ENCODE measurements at regions not wholly inside any gene's neighbourhood (a gene's known extent, or its start where the extent isn't known, plus 50 kb on each side); places are given as distances from the start of the nearest gene placed in this dataset.
"Not testable (repeated sequence)": the region's sequence is repeated elsewhere in the genome, so short reads cannot be mapped to it uniquely, and the experiment has no call there.

DNA sequence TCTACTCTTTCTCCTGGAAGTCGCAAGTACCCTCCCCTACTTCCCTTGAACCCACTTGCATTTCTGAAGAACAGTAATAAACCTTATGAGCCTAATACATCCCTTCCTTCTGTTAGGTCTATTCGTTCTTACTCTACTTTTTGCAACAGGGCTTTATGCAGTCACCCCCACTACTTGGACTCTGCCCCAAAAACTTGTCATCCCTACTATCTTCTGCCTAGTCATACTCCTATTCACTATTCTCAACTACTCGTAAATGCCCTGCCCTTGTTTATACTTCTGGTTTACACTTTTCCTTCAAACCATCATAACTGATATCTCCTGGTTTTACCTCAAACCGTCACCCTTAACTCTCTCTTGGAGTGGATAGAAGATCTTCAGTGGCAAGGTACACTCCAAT is 55.2 kb upstream of the SLIT2 start:
- DNase-seq = no peak

- DNase-seq = no peak
Observed at GRCh38 chr4:20195071-20195885, 56.4 kb upstream of the SLIT2 start.

DNA sequence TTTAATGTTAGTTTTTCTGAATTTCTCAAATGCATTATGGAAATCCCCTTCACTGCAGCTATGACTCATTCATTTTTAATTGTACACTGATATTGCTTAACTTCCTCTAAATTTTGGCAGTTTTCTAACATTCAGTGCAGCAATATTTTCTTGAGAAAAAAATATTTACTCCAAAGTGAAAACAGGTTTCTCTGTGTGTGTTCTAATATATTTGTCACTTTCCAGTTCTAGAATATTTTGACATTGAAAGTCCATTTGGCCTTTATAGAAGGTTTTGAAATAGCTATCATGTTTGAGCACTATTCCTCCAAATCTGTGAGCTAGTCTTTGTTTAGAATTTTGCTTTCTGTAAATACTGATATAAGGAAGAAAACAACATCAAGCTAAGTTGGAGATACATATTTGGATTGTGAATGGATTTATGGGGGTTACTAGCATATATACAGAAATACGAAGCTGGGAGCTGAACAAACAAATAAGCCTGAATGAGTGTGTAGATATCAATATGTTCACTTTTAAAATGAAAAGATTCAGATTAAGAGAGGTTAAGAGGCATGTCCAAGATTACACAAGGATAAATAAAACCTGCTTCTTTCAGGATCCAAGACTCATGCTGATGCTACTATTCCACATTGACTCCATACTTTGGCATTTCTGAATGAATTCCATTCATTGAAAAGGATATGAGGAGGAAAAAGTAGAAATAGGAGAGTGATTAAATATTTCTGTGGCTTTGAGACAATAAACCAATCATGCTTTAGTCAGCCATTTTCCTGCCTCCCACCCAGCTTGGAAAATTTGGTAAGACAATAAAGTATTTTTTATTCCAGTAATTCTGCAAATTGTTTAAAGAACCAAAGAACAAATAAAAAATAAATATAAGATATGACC is 57.3 kb upstream of the SLIT2 start:
- no peak for DNase-seq

- DNase-seq = no peak
Observed at GRCh38 chr4:20193141-20193936, 58.4 kb upstream of the SLIT2 start.

DNA sequence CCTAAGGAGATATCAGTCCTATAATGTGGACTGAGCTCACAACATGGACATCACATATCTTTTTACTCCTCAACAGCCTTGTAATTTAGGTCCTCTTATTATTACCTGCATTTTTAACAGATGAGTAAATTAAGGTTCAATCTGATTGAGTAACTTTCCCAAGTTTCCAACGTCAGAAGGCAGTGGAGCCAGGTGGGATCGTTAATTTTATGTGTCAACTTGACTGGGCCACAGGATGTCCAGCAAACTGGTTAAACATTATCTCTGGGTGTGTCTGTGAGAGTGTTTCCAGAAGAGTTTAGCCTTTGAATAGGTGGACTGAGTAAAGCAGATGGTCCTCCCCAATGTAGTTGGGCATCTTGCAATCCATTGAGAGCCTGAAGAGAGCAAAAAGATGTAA is 59.0 kb upstream of the SLIT2 start:
- DNase-seq = no peak

DNA sequence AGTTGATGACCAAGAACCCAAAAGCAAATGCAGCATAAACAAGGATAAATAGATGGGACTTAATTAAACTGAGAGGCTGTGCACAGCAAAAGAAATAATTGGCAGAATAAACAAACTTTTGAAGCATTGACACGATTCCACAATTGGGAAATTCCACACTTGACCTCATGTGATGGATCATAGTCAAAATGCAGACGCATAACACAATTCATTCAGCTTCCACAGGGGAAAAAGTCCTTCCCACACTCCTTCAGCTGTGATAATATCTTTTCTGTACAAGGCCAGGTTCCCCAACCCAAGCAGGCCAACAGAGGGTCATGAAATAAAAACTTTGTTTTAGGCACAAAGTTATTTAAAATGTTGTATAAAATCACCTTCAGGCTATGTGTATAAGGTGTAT is 66.6 kb upstream of the SLIT2 start:
- no peak for DNase-seq

GRCh38 chr4:20183131-20183530 is 68.6 kb upstream of the SLIT2 start:
- not testable (repeated sequence) for DNase-seq

DNA sequence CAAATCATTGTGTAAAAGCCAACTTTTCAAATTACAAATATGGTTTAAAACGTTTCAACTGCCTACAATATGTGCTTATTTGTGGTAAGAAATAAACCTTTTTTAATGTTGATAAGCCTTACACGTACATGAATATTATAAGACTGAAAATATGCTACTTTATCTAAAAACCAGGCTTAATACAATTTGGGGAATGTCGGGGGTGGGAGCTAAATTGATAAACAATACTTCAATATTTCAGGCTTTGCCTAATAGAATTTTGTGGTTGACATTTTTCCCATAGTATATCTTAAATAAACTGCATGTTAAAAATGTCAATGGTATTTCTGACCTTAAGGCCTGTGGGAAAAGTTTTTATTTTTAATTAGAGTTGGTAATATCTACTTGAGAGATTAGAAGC is 69.8 kb upstream of the SLIT2 start:
- no peak for DNase-seq

DNA sequence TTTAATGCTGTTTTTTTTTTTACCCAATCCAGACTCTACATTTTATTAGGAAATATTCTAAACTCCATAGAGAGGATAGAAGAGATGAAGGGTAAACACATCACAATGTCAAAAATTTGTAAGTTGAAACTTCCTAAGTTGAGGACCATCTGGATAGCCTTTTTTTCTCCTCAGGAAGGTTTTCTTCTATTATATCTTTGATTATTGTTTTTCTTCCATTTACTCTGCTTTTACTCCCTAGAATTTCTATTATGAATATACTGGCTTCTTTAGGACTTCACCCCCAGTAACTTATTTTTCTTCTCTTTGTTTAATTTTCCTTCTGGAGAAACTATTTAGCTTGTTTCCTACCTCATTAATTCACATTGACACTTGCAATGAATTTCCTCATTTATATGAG is 71.2 kb upstream of the SLIT2 start:
- no peak for DNase-seq

GRCh38 chr4:20178902-20179576 is 72.7 kb upstream of the SLIT2 start:
- DNase-seq = no peak

GRCh38 chr4:20176881-20177280 is 74.8 kb upstream of the SLIT2 start:
- DNase-seq = no peak

DNA sequence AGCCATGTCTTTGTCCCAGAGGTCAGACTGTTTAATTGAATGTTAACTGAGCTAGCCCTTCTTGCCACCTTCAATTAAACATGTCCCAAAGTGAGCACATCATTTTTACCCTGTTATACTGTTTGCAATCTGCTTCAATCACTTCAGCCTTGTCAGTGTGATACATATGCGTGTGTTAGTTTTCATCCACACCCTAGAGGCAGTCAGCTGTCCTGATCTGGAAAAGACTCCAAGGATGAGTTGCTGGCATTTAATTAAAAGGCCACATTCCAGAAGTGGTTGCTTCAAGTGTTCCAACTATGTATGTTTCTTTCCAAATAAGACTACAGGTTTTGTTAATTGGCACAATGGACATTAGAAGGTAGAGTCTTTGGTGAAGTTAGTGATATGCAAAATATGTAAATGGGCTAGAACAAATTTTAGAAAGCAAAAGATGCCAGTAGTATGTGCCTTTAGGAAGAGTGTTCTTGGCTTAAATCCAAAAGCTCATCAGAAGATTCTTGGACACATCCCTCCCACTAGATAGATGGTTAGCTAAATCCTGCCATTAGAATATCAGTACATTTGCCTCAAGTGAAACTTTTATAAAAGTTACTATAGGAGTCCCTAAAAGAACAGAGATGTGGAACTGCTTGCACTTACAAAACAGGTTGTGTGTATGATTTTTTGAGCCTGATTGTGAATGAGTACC is 79.5 kb upstream of the SLIT2 start:
- DNase-seq = no peak

GRCh38 chr4:20166544-20166943 is 85.2 kb upstream of the SLIT2 start:
- DNase-seq = no peak

GRCh38 chr4:20159516-20159915 is 92.2 kb upstream of the SLIT2 start:
- DNase-seq = peak; percentile 97

- no peak for DNase-seq
Observed at GRCh38 chr4:20158195-20158594, 93.5 kb upstream of the SLIT2 start.

DNA sequence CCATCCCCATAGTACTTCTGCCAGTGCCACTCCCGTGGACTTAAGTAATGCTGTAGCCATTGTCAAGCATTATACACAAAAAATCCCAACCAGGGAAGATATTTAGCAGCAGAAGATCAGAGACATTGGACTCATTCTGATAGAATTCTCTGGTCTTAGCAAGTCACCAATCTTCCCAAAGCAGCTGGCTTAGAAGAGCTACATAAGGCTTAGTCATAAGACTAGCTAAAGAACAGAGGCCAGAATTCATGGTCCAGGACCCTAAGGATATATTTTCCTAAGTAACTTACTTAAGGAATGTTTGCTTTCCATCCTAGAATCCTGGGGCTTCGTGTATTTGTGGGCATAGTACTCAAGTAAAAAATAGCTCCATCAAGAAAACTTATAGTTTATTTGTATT is 100.3 kb upstream of the SLIT2 start:
- no peak for DNase-seq

- not testable (repeated sequence) for DNase-seq
Observed at GRCh38 chr4:20149143-20149542, 102.6 kb upstream of the SLIT2 start.

DNA sequence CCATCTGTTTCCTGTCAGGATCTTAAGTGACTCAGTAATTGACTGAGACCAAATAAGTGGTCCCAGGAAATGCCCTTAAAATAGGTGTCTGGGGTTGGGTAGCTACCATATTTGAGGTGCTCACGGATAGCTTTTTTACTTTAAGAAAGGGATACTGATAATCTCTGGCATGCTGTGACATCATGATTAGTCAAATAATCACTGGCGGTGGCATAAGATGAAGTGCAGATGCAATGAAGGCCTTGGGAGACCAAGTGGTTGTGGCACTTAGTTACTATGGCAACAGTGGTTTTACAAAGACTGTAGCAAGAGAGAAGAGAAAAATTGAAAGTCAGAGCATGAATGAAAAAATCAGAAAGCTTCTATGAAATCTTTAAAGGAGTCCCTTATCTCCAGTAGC is 114.5 kb upstream of the SLIT2 start:
- DNase-seq = peak; percentile 96

GRCh38 chr4:20127626-20128025 is 124.1 kb upstream of the SLIT2 start:
- no peak for DNase-seq

- DNase-seq = no peak
Observed at GRCh38 chr4:20126906-20127305, 124.8 kb upstream of the SLIT2 start.

GRCh38 chr4:20124317-20125026 is 127.2 kb upstream of the SLIT2 start:
- peak; percentile 83 for DNase-seq
